SK-N-SH (cell line): ENCODE measurements at regions not wholly inside any gene's neighbourhood (a gene's known extent, or its start where the extent isn't known, plus 50 kb on each side); places are given as distances from the start of the nearest gene placed in this dataset.
"Not testable (repeated sequence)": the region's sequence is repeated elsewhere in the genome, so short reads cannot be mapped to it uniquely, and the experiment has no call there.

Experiments used
- CTCF ChIA-PET: fragments of 300-600, 350-600 bp; formaldehyde crosslinking; extraction: SDS; loops from one replicate; lab custom pipeline; 2021; lab: Yijun Ruan, JAX
- POLR2A ChIA-PET: fragments of 350-600 bp; sonication (Branson Sonifier 250); formaldehyde crosslinking; extraction: SDS; loops from one replicate; lab custom pipeline; 2020; ENCODE audit warnings: antibody characterized with exemption, inconsistent platforms; lab: Yijun Ruan, JAX
- DNase-seq: peaks from one replicate; pipeline ENCODE4 v3.0.0; 2012
- H2AFZ ChIP-seq: fragments of 200-600 bp; sonication (generic); 2 replicates; pipeline ENCODE4 v1.8.1; 2016; ENCODE audit warnings: antibody characterized with exemption, mild to moderate bottlenecking, low read depth
- H3F3A ChIP-seq: fragments of 200-600 bp; sonication (generic); replicated peaks from 2 replicates; pipeline ENCODE3; 2016; ENCODE audit warnings: antibody characterized with exemption, mild to moderate bottlenecking; ENCODE audit not compliant: insufficient read depth
- H3K27ac ChIP-seq, 2 experiments: fragments of 200-500 bp in 1 of 2; fragments of 200-600 bp in 1 of 2; sonication (Bioruptor generic) in 1 of 2; sonication (generic), shearing (Covaris generic) in 1 of 2; 2 replicates each; pipeline versions ENCODE4 v1.5.1 to v1.6.1; 2014 to 2016; ENCODE audit warnings: low read depth in 2 of 2, inconsistent platforms in 1 of 2, low read length in 1 of 2, mild to moderate bottlenecking in 1 of 2, mixed read lengths in 1 of 2
- H3K27me3 ChIP-seq: fragments of 200-600 bp; sonication (generic), shearing (Covaris generic); 2 replicates; pipeline ENCODE4 v1.6.1; 2016; ENCODE audit warnings: mixed run types; ENCODE audit not compliant: insufficient read depth
- H3K36me3 ChIP-seq, 2 experiments: fragments of 200-500 bp in 1 of 2; fragments of 200-600 bp in 1 of 2; sonication (Bioruptor generic) in 1 of 2; sonication (generic) in 1 of 2; replicated peaks in 1 of 2; 2 replicates each; pipeline versions ENCODE3 to v1.5.1; 2014 to 2016; ENCODE audit warnings: low read length in 1 of 2, mild to moderate bottlenecking in 1 of 2; ENCODE audit not compliant: insufficient read depth in 2 of 2, control insufficient read depth in 1 of 2
- H3K4me1 ChIP-seq, 2 experiments: fragments of 200-500 bp in 1 of 2; fragments of 200-600 bp in 1 of 2; sonication (Bioruptor generic) in 1 of 2; sonication (generic), shearing (Covaris generic) in 1 of 2; 2 replicates each; pipeline versions ENCODE4 v1.5.1 to v1.6.1; 2014 to 2016; ENCODE audit warnings: low read depth in 1 of 2, low read length in 1 of 2, mixed run types in 1 of 2; ENCODE audit not compliant: insufficient read depth in 2 of 2, control insufficient read depth in 1 of 2
- H3K4me2 ChIP-seq: fragments of 200-600 bp; sonication (generic), shearing (Covaris generic); 2 replicates; pipeline ENCODE4 v1.6.1; 2017; ENCODE audit warnings: mixed run types
- H3K4me3 ChIP-seq, 2 experiments: fragments of 200-500 bp in 1 of 2; fragments of 200-600 bp in 1 of 2; sonication (Bioruptor generic) in 1 of 2; sonication (generic), shearing (Covaris generic) in 1 of 2; 2 replicates each; pipeline versions ENCODE4 v1.5.1 to v1.8.1; 2014 to 2016; ENCODE audit warnings: low read depth in 2 of 2, inconsistent platforms in 1 of 2, low read length in 1 of 2, mild to moderate bottlenecking in 1 of 2, mixed read lengths in 1 of 2, moderate library complexity in 1 of 2
- H3K79me2 ChIP-seq: fragments of 200-600 bp; sonication (generic); 2 replicates; pipeline ENCODE4 v1.8.1; 2017; ENCODE audit warnings: mild to moderate bottlenecking; ENCODE audit not compliant: insufficient read depth
- H3K9ac ChIP-seq: fragments of 200-600 bp; sonication (generic); 2 replicates; pipeline ENCODE4 v1.6.1; 2017; ENCODE audit warnings: mixed run types
- H3K9me2 ChIP-seq: fragments of 200-600 bp; sonication (generic); 2 replicates; pipeline ENCODE4 v1.6.1; 2017; ENCODE audit warnings: mixed run types
- H3K9me3 ChIP-seq: fragments of 200-600 bp; sonication (generic); 2 replicates; pipeline ENCODE4 v1.6.1; 2017; ENCODE audit warnings: mixed run types, mild to moderate bottlenecking, moderate library complexity
- H4K20me1 ChIP-seq: fragments of 200-600 bp; sonication (generic); 2 replicates; pipeline ENCODE4 v1.6.1; 2017; ENCODE audit warnings: mild to moderate bottlenecking, mixed run types; ENCODE audit not compliant: insufficient read depth
- WGBS: methylation state at CpG from one replicate; pipeline ENCODE4 v1.1.6; 2017; ENCODE audit warnings: low lambda C conversion rate; 5-methylcytosine and 5-hydroxymethylcytosine counted together

DNA sequence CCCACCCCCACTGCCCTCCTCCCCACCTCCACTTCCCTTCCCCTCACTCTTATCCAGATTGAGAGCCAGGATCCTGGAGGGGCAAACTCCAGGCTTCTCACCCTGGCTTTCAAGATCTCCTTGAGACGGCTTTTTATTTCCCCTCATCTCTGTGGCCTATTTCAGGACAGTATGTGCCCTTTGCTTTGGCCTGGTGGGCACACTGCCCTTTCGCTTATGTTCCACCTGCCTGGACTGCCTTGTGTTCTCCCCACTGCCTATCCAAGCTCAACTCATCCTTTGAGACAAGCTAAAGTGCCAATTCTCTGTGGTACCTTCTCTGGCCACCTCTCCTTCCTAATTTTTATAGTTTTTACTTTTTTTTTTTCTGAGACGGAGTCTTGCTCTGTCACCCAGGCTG lies 95.9 kb upstream of the SEC22B start:
- POLR2A ChIA-PET, H2AFZ ChIP-seq, H3K27ac ChIP-seq, H3K36me3 ChIP-seq, DNase-seq, H3K9ac ChIP-seq, H3K79me2 ChIP-seq, H3F3A ChIP-seq, CTCF ChIA-PET, H3K4me3 ChIP-seq, H3K27me3 ChIP-seq, H3K9me3 ChIP-seq, H3K9me2 ChIP-seq, H4K20me1 ChIP-seq, H3K4me1 ChIP-seq, H3K4me2 ChIP-seq: not testable (repeated sequence)
- no CpG with 5 or more reads among the region's 3 CpGs for WGBS

DNA sequence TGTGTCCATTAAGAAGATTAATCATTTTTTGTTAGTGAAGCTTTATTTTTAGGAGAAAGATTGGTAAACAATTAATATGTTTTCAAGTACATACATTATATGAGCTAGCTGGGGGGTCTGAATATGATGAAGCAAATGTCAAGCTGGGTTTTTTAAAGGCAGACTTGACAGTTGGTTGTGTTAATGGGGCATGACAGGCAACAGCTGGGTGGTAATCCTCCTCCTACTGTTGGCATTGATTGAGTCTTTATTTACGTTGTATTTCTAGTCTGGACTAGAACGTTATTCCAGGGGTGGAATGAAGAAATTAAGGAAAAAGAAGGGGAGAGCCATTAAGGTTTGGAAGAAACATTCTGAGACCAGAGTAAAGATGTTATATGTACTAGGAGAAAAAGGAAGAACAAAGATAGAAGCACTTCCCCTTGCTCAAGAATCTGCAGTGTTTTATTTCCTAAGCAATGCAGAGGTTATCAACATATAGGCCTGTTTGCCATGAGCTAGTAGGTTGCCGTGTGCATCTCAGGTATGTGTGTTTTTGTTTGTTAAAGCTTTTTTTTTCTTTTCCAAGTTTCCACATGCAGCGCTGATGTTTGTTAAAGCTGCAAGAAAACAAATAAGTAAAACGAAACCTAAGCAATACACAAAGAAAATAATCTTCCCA lies 95.4 kb upstream of the SEC22B start:
- H3K4me1 ChIP-seq, CTCF ChIA-PET, H2AFZ ChIP-seq, H3K36me3 ChIP-seq, H3K4me3 ChIP-seq, H3K27me3 ChIP-seq, H3K27ac ChIP-seq, H3K79me2 ChIP-seq, H3F3A ChIP-seq, H3K9me3 ChIP-seq, H3K9ac ChIP-seq, H3K4me2 ChIP-seq, H3K9me2 ChIP-seq, POLR2A ChIA-PET, H4K20me1 ChIP-seq, DNase-seq: not testable (repeated sequence)
- no CpG with 5 or more reads among the region's 5 CpGs for WGBS

DNA sequence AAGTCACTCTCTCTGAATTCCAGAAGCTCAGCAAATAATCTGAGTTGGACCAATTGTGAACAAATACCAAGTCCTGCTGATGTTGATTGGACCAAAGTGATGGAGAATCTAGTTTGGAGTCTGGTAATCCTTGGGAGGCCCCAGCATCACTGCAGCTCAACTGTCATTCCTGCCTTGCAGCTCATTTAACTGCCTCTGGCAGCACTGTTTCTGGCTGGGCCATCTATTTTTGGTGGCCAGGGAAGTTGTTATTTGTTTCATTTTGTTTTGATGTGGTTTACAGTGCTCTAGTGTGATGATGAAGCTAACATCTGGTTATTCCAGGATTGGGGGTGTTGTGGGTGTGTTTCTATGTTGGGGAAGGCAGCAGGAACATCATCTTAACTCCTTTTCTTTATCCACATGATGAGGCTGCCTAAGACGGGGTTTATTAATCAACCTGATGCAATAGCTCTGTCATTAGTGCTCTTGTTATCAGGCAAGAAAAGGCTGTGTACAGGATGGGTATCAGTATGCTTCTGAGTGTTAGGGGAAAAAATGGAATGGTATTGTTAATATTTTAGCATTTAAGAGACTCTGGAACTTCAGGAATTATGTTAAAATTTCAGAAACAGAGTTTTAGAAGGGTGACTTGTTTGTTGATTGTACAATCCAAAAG lies 91.7 kb upstream of the SEC22B start:
- H3K36me3 ChIP-seq, H3K27me3 ChIP-seq, H3K4me3 ChIP-seq, H3K9ac ChIP-seq, POLR2A ChIA-PET, CTCF ChIA-PET, H4K20me1 ChIP-seq, DNase-seq, H3K27ac ChIP-seq, H3K4me1 ChIP-seq, H3K79me2 ChIP-seq, H3K9me2 ChIP-seq, H3K4me2 ChIP-seq, H3F3A ChIP-seq, H2AFZ ChIP-seq, H3K9me3 ChIP-seq: not testable (repeated sequence)
- no CpG with 5 or more reads among the region's 1 CpG for WGBS

DNA sequence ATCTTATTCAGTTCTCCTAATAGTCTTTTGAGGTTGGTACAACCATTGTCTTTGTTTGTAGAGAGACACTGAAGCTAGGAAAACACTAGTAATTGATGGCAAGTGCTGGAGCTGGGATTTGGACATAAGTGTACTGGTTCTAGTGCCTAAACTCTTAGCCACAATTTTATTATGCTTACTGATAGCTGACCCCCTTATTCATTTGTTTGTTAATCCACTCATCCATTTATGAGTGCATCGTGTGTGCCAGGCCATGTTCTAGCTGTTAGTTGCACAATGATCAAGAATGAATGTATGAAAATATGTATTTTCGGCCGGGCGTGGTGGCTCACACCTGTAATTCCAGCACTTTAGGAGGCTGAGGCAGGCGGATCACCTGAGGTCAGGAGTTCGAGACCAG lies 88.2 kb upstream of the SEC22B start:
- CTCF ChIA-PET, H3K4me1 ChIP-seq, POLR2A ChIA-PET, H3K9ac ChIP-seq, H3K9me2 ChIP-seq, H4K20me1 ChIP-seq, H3K4me2 ChIP-seq, DNase-seq, H3K27ac ChIP-seq, H3K79me2 ChIP-seq, H3K36me3 ChIP-seq, H3K27me3 ChIP-seq, H3K9me3 ChIP-seq, H3F3A ChIP-seq, H2AFZ ChIP-seq, H3K4me3 ChIP-seq: not testable (repeated sequence)
- WGBS, result no CpG with 5 or more reads among the region's 6 CpGs

DNA sequence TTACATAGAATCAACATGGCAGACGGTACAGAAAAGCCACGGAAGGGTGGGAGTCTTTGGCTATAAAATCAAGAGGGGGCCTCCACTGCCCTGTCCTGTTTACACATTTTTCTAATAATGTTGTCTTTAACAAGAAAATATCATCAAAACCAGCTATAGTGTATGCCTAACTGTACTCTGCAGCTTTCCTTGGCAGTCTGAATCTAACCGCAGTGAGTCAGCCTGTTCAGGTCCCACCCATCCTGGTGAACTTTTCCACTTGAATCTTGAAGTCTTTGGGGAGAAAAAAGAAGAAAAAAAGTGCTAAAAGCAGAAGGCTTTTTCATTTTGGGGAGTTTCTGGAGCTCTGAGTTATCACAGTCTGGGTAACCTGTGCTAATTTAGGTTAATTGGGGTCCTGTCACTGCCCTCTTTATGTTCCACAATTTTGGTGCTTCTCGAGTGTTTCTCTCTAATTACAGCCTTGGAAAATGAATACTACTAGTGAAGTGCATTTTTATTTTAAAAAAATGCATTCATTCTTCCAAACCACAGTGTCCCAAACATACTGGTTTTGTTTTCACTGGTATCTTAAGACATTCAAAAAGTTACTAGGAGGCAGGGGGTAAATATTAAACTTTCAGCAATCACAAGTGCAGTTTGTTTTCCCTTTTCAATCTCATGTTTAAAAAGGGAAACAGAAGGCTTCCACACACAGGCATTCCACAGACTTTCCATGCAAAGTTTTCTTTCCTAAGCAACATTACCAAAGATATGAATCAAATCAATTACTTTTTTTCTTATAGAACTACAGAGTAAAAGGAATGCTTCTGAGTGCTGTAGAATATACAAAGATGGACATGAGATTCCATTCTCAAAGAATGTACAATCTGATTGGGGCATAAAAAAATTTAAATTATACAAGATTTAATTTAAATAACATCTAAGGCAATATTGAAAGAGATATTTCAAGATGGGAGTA lies 86.8 kb upstream of the SEC22B start:
- H4K20me1 ChIP-seq, H3F3A ChIP-seq, CTCF ChIA-PET, H3K27ac ChIP-seq, H3K9me3 ChIP-seq, H3K9ac ChIP-seq, H3K27me3 ChIP-seq, DNase-seq, H3K4me2 ChIP-seq, H3K9me2 ChIP-seq, POLR2A ChIA-PET, H3K36me3 ChIP-seq, H2AFZ ChIP-seq, H3K79me2 ChIP-seq, H3K4me3 ChIP-seq, H3K4me1 ChIP-seq: not testable (repeated sequence)
- WGBS, result no CpG with 5 or more reads among the region's 4 CpGs

DNA sequence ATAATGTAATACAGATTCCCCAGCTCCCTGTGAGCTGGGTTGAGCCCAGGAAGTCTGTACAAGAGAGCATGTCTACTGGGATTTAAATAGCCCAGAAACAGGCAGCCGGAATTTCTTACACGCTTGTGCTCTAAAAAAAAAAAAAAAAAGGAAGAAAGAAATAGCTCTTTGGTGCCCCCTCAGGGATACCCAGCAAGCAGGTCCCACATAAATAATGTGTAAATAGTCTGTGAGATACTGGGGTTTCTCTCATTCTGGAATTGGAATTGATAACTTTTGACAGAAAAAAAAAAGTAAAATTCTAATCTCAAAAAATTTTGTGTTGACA lies 81.4 kb upstream of the SEC22B start:
- DNase-seq, H4K20me1 ChIP-seq, H3K4me3 ChIP-seq, H3K4me1 ChIP-seq, H3K4me2 ChIP-seq, CTCF ChIA-PET, H3K27ac ChIP-seq, H3K79me2 ChIP-seq, H3K36me3 ChIP-seq, H3K9ac ChIP-seq, POLR2A ChIA-PET, H3F3A ChIP-seq, H3K9me3 ChIP-seq, H3K9me2 ChIP-seq, H3K27me3 ChIP-seq, H2AFZ ChIP-seq: not testable (repeated sequence)
- 0% methylated on average over 2 of the region's 2 CpGs for WGBS
